ENCODE measurements at regions not wholly inside any gene's neighbourhood (a gene's known extent, or its start where the extent isn't known, plus 50 kb on each side); places are given as distances from the start of the nearest gene placed in this dataset.
A peak's percentile ranks its signal among the peaks of the same experiment; 100 is the strongest.

- DNase-seq, result no peak
Measured at GRCh38 chr21:35354078-35354477, 305.0 kb upstream of the RUNX1 start.

- no peak for DNase-seq
Measured at GRCh38 chr21:35352793-35353192, 303.7 kb upstream of the RUNX1 start.

GRCh38 chr21:35352066-35352770 lies 303.1 kb upstream of the RUNX1 start:
- DNase-seq, result peak; percentile 36 to 44

- DNase-seq, result no peak
Measured at GRCh38 chr21:35351434-35351833, 302.3 kb upstream of the RUNX1 start.

- no peak for DNase-seq
Measured at GRCh38 chr21:35350965-35351364, 301.9 kb upstream of the RUNX1 start.

GRCh38 chr21:35349376-35350080 lies 300.4 kb upstream of the RUNX1 start:
- no peak for DNase-seq

GRCh38 chr21:35348686-35349085 lies 299.6 kb upstream of the RUNX1 start:
- no peak for DNase-seq

GRCh38 chr21:35346697-35347096 lies 297.6 kb upstream of the RUNX1 start:
- no peak for DNase-seq

GRCh38 chr21:35345954-35346353 lies 296.9 kb upstream of the RUNX1 start:
- no peak for DNase-seq

GRCh38 chr21:35344582-35344981 lies 295.5 kb upstream of the RUNX1 start:
- no peak for DNase-seq

GRCh38 chr21:35343046-35343819 lies 294.1 kb upstream of the RUNX1 start:
- peak; percentile 35 to 71 for DNase-seq

- DNase-seq, result no peak
Measured at GRCh38 chr21:35342440-35342839, 293.3 kb upstream of the RUNX1 start.

GRCh38 chr21:35340273-35340672 lies 291.2 kb upstream of the RUNX1 start:
- no peak for DNase-seq

- peak; percentile 18 to 65 for DNase-seq
Measured at GRCh38 chr21:35338881-35339632, 290.0 kb upstream of the RUNX1 start.

- no peak for DNase-seq
Measured at GRCh38 chr21:35338281-35338680, 289.2 kb upstream of the RUNX1 start.

GRCh38 chr21:35337573-35337972 lies 288.5 kb upstream of the RUNX1 start:
- no peak for DNase-seq

GRCh38 chr21:35336534-35336933 lies 287.4 kb upstream of the RUNX1 start:
- no peak for DNase-seq

- DNase-seq, result no peak
Measured at GRCh38 chr21:35335951-35336446, 286.9 kb upstream of the RUNX1 start.

- DNase-seq, result peak; percentile 41 to 45
Measured at GRCh38 chr21:35333831-35334618, 284.9 kb upstream of the RUNX1 start.

- DNase-seq, result no peak
Measured at GRCh38 chr21:35332841-35333426, 283.8 kb upstream of the RUNX1 start.

GRCh38 chr21:35329940-35330660 lies 281.0 kb upstream of the RUNX1 start:
- DNase-seq, result no peak

Data from inflammatory macrophage treated with lipopolysaccharide for 1 hour (primary cell).